Left ventricle myocardium superior (tissue), 1 donor: ENCODE measurements at regions not wholly inside any gene's neighbourhood (a gene's known extent, or its start where the extent isn't known, plus 50 kb on each side); places are given as distances from the start of the nearest gene placed in this dataset.
"Not testable (repeated sequence)": the region's sequence is repeated elsewhere in the genome, so short reads cannot be mapped to it uniquely, and the experiment has no call there.

Source experiments
- ATAC-seq: fragments of 200-7000 bp; cut with Tn5 transposase; one replicate; pipeline ENCODE4 v1.9.1; 2020; ENCODE audit warnings: mild to moderate bottlenecking, moderate library complexity
- DNase-seq: peaks from one replicate; pipeline ENCODE4 v3.0.0-alpha.2; 2020
- intact Hi-C: fragments of 100-400 bp; cut with micrococcal nuclease; formaldehyde crosslinking; loops from one replicate; pipeline ENCODE4 v1.11.0; 2022
- donor health status: DM: no; HTN: yes; CAD: no; lungs with severe emphysema.

- no peak for DNase-seq
- no peak for ATAC-seq
- intact Hi-C loops: no loop called here
These were observed 57.9 kb downstream of the GPR101 start for GRCh38 chrX:136975684-136976470.

GRCh38 chrX:136967966-136968365 lies 65.8 kb downstream of the GPR101 start:
- DNase-seq (no peak), ATAC-seq (no peak)
- intact Hi-C loops: no loop called here

GRCh38 chrX:136963973-136964372 lies 69.8 kb downstream of the GPR101 start:
- no peak for DNase-seq
- no peak for ATAC-seq
- intact Hi-C loops: no loop called here

- intact Hi-C loops: no loop called here
- ATAC-seq: no peak
- DNase-seq: no peak
These were observed 72.1 kb downstream of the GPR101 start for GRCh38 chrX:136961594-136962135.

- DNase-seq (no peak), ATAC-seq (peak; percentile 26)
- intact Hi-C loops: no loop called here
These were observed 74.4 kb upstream of the RBMX start for GRCh38 chrX:136954930-136955329.

GRCh38 chrX:136953867-136954787 lies 73.6 kb upstream of the RBMX start:
- DNase-seq (peak; percentile 41), ATAC-seq (peak; percentile 54)
- intact Hi-C loops: no loop called here

GRCh38 chrX:136950211-136950610 lies 69.7 kb upstream of the RBMX start:
- DNase-seq (no peak), ATAC-seq (no peak)
- intact Hi-C loops: no loop called here

GRCh38 chrX:136941396-136942337 lies 61.1 kb upstream of the RBMX start:
- no peak for DNase-seq
- ATAC-seq: no peak
- intact Hi-C loops: no loop called here

- DNase-seq (no peak), ATAC-seq (no peak)
- intact Hi-C loops: no loop called here
These were observed 55.6 kb upstream of the RBMX start for GRCh38 chrX:136936183-136936549.

- DNase-seq, ATAC-seq, intact Hi-C loops: not testable (repeated sequence)
These were observed 55.1 kb upstream of the RBMX start for GRCh38 chrX:136935533-136936182.

- ATAC-seq, DNase-seq, intact Hi-C loops: not testable (repeated sequence)
These were observed 54.1 kb upstream of the RBMX start for GRCh38 chrX:136934652-136935051.

GRCh38 chrX:136933611-136934145 lies 53.2 kb upstream of the RBMX start:
- DNase-seq (peak; percentile 28), ATAC-seq (no peak)
- intact Hi-C loops: no loop called here

- DNase-seq (no peak), ATAC-seq (no peak)
- intact Hi-C loops: no loop called here
These were observed 51.1 kb upstream of the RBMX start for GRCh38 chrX:136931661-136932060.
